HG03354 (cell line): ENCODE measurements at regions not wholly inside any gene's neighbourhood (a gene's known extent, or its start where the extent isn't known, plus 50 kb on each side); places are given as distances from the start of the nearest gene placed in this dataset.

Source experiments
- ATAC-seq: cut with Tn5 transposase; IDR thresholded peaks from one replicate; pipeline ENCODE4 v1.9.1; 2021; ENCODE audit warnings: mild to moderate bottlenecking; ENCODE audit not compliant: unreplicated experiment, poor library complexity, severe bottlenecking

DNA sequence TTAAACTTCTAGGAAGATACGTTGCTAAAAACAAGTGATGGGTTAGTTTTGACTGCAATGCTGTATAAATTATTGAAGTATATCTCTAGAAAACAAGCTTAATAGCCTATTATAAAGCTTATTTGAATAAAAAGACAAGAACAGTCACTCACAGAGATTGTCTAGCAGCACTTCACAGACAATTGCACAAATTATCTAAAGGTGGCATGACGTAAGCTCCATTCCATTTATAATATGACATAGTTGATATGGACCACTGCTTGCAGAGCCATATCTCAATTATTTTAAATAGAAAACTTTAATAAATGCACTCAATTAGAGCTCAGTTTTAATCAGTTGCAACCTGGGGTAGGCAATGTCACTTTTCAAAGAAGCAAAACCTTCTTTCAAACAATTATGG lies 319.9 kb upstream of the GBE1 start:
- no peak for ATAC-seq

DNA sequence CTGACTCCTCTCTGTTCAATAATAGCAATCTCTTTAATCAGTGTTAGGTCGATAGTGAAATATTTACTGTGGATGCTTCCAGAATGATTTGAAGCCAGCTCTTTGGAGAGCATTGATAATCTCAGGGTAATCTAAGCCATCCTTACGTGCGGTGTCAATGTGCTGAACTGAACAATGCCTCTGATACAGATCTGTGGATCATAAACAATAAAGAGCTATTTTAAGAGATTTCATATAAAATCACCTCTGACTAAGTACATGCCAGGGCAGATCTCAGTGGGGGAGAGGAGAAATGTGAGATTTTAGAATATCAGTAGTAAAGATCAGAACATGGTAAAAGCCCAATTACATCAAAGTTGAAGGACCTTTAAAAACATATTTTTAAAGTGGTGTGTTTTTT lies 319.3 kb upstream of the GBE1 start:
- no peak for ATAC-seq

DNA sequence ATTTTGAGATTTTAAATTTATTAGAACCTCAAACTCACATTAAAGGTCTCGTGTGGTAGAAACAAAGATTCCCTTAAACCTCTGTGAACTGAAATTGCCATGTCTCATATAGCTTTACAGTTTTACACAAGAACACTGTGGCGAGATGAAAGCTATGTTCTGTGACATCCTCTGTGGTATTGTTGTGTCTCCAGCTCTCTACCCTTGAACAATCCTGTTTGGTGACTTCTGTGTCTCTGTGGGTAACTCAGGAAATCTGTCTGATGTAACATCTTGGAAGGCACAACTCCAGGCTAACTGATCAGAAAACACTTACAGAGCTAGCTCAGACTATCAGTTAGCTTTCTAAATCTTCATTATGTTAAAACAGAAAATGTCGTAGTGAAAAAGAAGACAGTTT lies 318.8 kb upstream of the GBE1 start:
- ATAC-seq, result no peak

DNA sequence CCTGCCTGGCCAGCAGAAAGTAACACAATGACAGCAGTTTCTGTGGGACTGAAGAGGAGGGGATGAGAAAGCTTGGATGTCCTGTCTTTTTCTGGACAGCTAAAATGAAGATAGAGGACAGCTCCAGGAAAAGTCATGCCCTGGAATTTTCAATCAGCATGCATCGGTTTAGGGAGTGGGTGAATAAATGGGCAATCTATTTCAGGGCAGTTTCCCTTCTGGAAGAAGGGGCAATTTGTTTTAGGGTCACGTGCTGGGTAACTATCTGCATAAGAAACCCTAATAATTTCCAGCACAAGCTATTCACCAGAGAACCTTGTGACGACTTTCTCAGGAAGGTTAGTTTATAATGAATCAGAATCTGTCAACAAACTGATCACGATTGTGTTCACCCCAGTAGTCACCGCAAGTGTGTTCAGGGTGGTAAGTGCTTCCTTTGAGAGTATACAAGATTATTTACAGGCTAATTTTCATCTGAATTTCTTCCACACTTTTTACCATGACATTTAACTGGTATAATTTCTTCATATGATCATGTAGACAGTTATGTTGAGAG lies 318.0 kb upstream of the GBE1 start:
- ATAC-seq, result no peak

GRCh38 chr3:82078246-82078645 lies 316.8 kb upstream of the GBE1 start:
- ATAC-seq, result no peak

- ATAC-seq, result no peak
These were observed 306.0 kb upstream of the GBE1 start for GRCh38 chr3:82067420-82067819.

GRCh38 chr3:82058809-82059208 lies 297.4 kb upstream of the GBE1 start:
- ATAC-seq, result no peak

- ATAC-seq, result no peak
These were observed 294.3 kb upstream of the GBE1 start for GRCh38 chr3:82055792-82056191.

GRCh38 chr3:82054849-82055248 lies 293.4 kb upstream of the GBE1 start:
- no peak for ATAC-seq

DNA sequence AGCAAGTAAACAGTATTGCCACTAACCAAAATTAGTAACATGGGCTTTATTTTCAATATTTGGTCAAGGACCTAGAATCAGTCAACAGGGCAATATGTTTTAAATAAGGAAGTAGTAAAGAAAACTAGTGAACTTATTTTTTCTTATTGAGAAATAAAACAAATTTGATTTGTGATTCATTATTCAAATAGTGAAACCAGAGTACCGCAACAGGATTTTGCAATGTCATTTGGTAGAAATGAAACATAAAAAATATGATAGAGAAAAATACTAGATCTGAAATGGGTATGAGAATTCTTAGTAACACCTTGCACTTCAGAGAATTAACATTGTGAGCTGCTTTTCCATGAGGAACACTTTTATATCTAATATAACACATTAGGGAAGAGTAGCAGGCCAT lies 291.8 kb upstream of the GBE1 start:
- ATAC-seq, result no peak

DNA sequence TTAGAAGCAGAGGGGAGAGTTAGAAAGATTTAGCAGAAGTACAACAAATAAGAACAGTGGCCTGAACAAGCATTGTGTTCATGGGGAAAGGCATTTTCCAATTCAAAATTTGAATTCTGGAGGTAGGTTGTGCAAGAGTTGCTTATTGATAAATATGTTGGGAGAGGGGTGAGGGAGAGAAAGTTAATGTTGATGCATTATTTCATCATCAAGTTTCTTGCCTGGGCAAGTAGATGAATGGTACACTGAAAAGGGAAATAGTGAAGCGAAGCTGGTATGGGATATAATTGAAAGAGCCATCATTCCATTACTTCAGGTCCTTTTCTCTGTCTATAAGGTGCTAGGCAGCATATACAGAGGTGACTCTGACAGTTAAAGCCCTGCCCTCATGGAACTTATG lies 288.9 kb upstream of the GBE1 start:
- ATAC-seq, result no peak

GRCh38 chr3:82048711-82049110 lies 287.3 kb upstream of the GBE1 start:
- ATAC-seq, result no peak

DNA sequence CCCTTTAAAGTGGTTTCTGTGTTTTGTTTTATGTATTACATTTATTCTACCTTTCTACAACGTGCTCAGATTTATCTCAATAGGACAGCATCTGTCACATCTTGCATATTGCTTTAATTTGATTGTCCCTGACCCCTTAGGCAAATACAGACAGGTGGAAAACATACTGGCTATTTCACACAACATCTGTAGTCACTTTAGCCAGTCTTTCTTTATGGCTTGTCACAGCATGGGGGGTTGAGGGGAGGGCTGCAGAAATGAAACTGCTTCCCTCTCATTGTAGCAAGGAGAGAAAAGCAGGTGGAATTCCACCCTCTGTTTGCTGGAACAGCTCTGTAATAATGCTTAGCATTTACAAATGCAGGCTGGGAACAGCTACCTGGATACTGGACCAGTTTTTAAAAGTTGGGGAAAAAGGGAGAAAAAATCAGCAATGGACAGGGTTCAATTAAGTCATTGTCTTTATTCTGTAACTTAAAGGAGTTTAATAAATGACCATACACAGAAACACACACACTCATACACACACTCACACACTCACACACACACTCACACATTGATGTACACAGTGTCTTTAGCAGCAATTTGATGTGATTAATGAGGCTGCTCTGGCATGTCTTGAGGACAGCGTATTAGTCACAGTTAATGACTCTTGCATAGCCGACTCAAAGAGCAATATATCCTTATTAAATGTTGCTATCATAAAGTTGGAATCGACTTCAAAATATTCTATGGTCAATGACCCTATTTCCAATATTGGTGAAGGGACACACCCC lies 283.7 kb upstream of the GBE1 start:
- ATAC-seq, result no peak

- no peak for ATAC-seq
These were observed 277.1 kb upstream of the GBE1 start for GRCh38 chr3:82038556-82038955.

- no peak for ATAC-seq
These were observed 271.7 kb upstream of the GBE1 start for GRCh38 chr3:82033186-82033585.

DNA sequence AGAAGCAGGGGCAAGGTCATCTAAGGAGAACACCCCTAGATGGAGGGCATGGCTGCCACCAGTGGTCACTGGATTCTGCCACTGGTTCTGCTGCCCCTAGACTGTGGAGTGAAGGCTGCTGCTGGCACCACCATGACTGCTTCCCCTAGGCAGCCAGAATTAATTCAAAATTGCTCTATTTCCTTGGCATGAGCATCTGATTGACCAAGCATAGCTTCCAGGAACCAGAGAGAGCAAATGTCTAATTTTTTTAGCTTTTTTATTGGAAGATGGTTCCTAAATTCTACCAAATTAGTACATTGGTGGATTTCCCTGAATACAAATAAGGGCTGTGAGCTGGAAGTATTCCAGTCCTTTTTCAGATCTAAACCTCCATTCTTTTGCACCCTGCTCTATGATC lies 270.2 kb upstream of the GBE1 start:
- no peak for ATAC-seq

GRCh38 chr3:82030916-82031315 lies 269.5 kb upstream of the GBE1 start:
- ATAC-seq, result no peak

GRCh38 chr3:82022836-82023235 lies 261.4 kb upstream of the GBE1 start:
- ATAC-seq, result no peak

DNA sequence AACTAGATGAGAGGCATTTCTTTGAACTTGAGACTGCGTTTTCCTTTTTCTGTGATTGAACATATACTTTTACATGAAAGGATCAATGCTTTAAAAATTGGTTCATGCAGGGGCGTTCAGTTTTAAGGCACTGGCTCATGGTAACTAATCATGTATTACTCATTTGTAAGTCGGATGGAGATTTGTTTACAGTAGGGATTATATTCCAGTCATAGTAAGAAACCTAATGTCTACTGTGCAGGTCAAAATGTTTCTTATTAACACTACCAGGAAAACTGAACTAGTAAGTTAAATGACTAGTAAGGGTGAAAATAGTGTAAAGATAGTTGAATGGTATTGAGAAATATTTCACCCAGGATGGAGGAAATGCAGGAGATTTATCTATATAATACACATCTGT lies 258.8 kb upstream of the GBE1 start:
- ATAC-seq, result no peak

DNA sequence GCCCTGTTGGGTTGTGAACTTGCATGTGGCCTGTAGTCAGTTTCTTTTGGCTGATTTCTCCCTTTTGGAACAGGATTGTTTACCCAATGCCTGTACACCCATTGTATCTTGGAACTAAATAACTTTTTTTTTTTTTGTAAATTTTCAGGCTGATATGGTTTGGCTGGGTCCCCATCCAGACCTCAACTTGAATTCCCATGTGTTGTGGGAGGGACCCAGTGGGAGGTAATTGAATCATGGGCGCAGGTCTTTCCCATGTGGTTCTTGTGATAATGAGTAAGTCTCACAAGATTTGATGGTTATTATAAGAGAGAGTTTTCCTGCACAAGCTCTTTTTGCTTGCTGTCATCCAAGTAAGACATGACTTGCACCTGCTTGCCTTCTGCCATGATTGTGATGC lies 253.8 kb upstream of the GBE1 start:
- ATAC-seq, result no peak

DNA sequence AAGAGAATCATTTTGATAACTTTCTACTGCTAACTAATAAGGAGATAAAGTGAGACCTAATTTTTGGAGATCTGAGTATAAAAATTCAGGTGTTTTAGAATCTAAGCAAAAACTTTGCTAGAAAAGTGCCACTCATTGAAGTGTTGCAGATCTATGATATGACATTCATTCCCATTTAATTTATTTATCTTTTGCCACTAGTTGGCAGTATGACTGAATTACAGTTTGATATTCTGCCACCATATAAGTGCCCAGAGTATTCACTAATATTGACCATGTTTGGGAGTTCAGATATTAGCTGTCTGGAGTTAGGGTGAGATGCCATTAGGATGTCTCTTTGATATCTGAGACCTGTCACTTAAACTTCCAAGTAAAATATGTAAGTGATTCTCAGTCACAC lies 251.3 kb upstream of the GBE1 start:
- ATAC-seq, result no peak

- no peak for ATAC-seq
These were observed 249.9 kb upstream of the GBE1 start for GRCh38 chr3:82011336-82011735.
